Activated CD8-positive, alpha-beta T cell treated with anti-CD3 and anti-CD28 coated beads, Interleukin-2, amount 10 ng/mL, durations not matched to agents 7 days and 5 days (primary cell): ENCODE measurements at regions not wholly inside any gene's neighbourhood (a gene's known extent, or its start where the extent isn't known, plus 50 kb on each side); places are given as distances from the start of the nearest gene placed in this dataset.
A peak's percentile ranks its signal among the peaks of the same experiment; 100 is the strongest.

Source experiments
- ATAC-seq: fragments of 150-1000 bp; cut with Tn5 transposase; one replicate; pipeline ENCODE4 v1.10.0; 2021; ENCODE audit warnings: moderate library complexity
- CTCF ChIA-PET: fragments of 350-600 bp; sonication (Branson Sonifier 250); formaldehyde crosslinking; loops from one replicate; lab custom pipeline; 2021; ENCODE audit warnings: antibody characterized with exemption; lab: Charles Lee
- POLR2A ChIA-PET: fragments of 350-600 bp; sonication (Branson Sonifier 250); formaldehyde crosslinking; loops from one replicate; lab custom pipeline; 2021; ENCODE audit warnings: antibody characterized with exemption; lab: Charles Lee
- DNase-seq: peaks from one replicate; pipeline ENCODE4 v3.0.0-alpha.2; 2020
- H3K27ac Mint-ChIP-seq: one replicate; pipeline ENCODE4 v1.8.0; 2021; ENCODE audit warnings: mild to moderate bottlenecking, mixed read lengths
- H3K27me3 Mint-ChIP-seq: one replicate; pipeline ENCODE4 v1.8.0; 2021; ENCODE audit warnings: low read depth, mixed read lengths
- H3K36me3 Mint-ChIP-seq: one replicate; pipeline ENCODE4 v1.8.0; 2021; ENCODE audit warnings: low read depth, mixed read lengths
- H3K4me1 Mint-ChIP-seq: one replicate; pipeline ENCODE4 v1.8.0; 2021; ENCODE audit warnings: low read depth, mixed read lengths
- H3K4me3 Mint-ChIP-seq: one replicate; pipeline ENCODE4 v1.8.0; 2021; ENCODE audit warnings: mild to moderate bottlenecking, mixed read lengths
- H3K9me3 Mint-ChIP-seq: one replicate; pipeline ENCODE4 v1.8.0; 2022; ENCODE audit warnings: mixed read lengths; ENCODE audit not compliant: insufficient read depth

DNA sequence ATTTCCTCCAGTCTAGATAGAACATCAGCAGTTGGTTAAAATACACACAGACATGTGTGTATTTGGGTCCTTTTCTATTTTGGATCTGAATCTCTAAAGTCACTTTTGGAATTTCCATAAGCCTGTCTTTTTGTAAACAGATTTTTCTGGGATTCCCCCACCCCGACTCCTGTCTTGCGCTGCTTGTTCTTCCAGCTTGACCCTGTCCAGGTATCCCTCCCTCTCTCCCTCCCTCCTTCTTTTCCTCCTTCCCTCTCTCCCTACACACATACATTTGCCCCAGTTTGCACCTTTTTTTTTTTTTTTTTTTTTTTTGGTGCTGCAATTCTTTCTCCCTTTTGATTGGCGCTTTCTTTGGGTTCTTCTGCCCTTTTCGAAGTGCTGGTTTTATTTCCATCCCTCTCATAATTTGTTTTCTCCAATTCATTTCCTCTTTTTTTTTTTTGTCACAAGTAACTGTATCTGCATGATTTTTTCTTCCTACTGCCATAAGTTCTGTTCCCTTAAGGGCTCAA, 114.8 kb upstream of the SERTAD2 start:
- Mint-ChIP-seq H3K36me3 (no peaks in the 10 kb centered on the region), H3K4me3 (peak overlapping the region; percentile 81), H3K4me1 (peaks cover 30% of the 10 kb centered on the region), H3K9me3 (no peaks in the 10 kb centered on the region), H3K27me3 (peaks cover 4% of the 10 kb centered on the region), H3K27ac (peak overlapping the region; percentile 75)
- ATAC-seq (no peak), DNase-seq (no peak)
- ChIA-PET CTCF (interaction anchor here (1.0 to 2.3 kb wide), 9 partner anchors 9 to 122 kb away, joined by 3 to 32 read pairs (median 5); partner anchors contain the start of gene SERTAD2), POLR2A (interaction anchor here (0.9 to 4.2 kb wide), 13 partner anchors 11 to 177 kb away, joined by 3 to 53 read pairs (median 4); partner anchors contain the start of gene SERTAD2)

DNA sequence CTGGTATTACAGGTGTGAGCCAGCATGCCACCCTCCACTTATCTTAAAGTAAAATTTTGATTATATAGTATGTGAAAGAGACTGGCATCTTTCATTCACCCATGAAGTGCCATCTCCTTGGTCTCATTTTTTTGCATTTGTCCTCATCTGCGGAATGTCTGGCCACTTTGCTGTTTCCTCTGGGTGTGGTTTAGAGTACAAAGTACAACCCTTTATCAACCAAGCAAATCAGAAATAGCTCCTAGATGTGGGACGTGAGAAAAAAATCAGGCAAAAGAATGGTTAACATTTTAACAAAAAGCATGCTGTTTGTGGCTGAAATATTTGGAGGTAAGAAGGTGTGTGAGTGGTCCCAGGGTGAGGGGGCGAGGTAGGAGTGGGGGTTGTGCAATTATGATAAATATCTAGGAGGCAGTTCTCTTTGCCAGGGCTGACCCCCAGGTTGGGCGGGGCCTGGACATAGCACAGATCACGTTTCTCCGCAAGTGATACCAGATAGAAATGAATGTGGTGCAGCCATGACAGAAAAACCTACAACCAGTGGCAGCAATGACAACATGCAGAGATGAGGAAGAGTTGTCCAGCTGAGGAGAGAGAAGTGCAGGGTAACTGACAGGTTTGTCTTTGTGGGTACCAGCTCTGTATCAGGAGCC, 115.8 kb upstream of the SERTAD2 start:
- H3K4me3 Mint-ChIP-seq: no peak overlapping the region
- peaks cover 33% of the 10 kb centered on the region for H3K4me1 Mint-ChIP-seq
- no peaks in the 10 kb centered on the region for H3K9me3 Mint-ChIP-seq
- POLR2A ChIA-PET: interaction anchor here (0.6 to 4.2 kb wide), 5 partner anchors 15 to 118 kb away, joined by 3 to 53 read pairs (median 3); no protein-coding TSS in a partner anchor
- DNase-seq: no peak
- peaks cover 4% of the 10 kb centered on the region for H3K27me3 Mint-ChIP-seq
- CTCF ChIA-PET: interaction anchor here (0.7 to 1.2 kb wide), 3 partner anchors 62 to 123 kb away, joined by 3 to 4 read pairs (median 4); partner anchors contain the start of gene SERTAD2
- no peak overlapping the region for H3K27ac Mint-ChIP-seq
- no peak for ATAC-seq
- no peaks in the 10 kb centered on the region for H3K36me3 Mint-ChIP-seq

DNA sequence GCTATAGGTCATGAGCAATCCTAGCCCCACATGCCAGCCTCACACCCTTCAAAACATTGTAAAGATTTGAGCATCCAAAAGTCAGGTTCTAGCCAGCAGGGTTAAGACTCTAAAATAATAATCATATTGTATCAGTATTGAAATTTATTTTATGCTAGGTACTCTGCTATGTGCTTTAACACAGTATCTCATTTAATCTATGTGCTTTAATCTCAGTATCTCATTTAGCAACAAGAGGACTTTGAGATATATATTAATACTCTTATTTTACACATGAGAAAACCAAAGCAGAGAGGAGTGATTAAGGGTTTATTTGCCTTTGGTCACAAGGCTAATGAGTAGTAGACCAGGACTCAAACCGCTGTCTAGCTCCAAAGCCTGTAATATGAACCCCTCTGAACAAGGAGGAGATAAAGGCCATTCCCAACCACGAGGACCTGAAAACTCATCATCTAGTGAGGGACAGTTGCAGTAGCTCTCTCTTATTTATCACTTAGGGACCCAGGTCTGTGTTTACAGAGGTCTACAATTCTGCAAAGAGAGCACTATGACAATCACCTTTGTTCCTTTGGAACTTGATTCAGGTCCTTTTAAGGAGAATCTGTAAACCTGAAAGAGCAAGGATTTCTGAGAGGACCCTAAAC, 116.5 kb upstream of the SERTAD2 start:
- ATAC-seq: no peak
- Mint-ChIP-seq H3K36me3 (no peaks in the 10 kb centered on the region), H3K27ac (no peak overlapping the region), H3K27me3 (peaks cover 4% of the 10 kb centered on the region), H3K4me3 (no peak overlapping the region), H3K9me3 (peaks cover under 1% of the 10 kb centered on the region), H3K4me1 (peaks cover 38% of the 10 kb centered on the region)
- no peak for DNase-seq
- POLR2A ChIA-PET: interaction anchor here (0.6 to 4.2 kb wide), 6 partner anchors 14 to 119 kb away, joined by 3 to 53 read pairs (median 3); no protein-coding TSS in a partner anchor
- CTCF ChIA-PET: interaction anchor here (0.7 to 1.2 kb wide), 3 partner anchors 62 to 124 kb away, joined by 3 to 4 read pairs (median 4); partner anchors contain the start of gene SERTAD2

DNA sequence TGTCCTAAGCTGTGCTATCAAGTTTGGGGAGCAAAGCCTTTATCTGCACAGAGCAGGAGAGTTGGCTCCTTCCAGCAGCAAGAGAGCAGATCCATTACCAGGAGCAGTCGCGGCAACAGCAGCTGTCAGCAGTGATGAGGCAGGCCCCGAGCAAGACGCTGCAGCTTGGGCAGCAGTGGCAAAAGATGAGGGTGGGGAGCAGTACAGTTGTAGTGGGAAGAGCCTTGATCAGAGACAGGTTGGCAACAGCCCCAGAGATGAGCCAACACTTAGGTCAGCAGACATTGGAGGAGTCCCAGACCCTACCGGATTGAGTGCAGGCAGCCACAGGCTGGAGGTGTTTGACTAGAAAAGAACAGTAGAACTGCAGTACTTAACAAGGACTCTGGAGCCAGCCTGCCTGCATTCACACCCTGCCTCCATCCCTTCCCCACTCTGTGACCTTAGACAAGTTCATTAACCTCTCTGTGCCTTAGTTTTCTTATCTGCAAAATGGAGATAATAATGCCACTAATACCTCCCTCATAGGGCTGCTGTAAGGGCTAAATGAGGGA, 117.1 kb upstream of the SERTAD2 start:
- Mint-ChIP-seq H3K27ac (no peak overlapping the region), H3K4me1 (peaks cover 37% of the 10 kb centered on the region), H3K27me3 (peaks cover 4% of the 10 kb centered on the region), H3K4me3 (no peak overlapping the region), H3K9me3 (peaks cover 3% of the 10 kb centered on the region), H3K36me3 (no peaks in the 10 kb centered on the region)
- CTCF ChIA-PET: interaction anchor here (1.2 to 1.5 kb wide), 3 partner anchors 49 to 125 kb away, joined by 4 to 5 read pairs (median 4); no protein-coding TSS in a partner anchor
- POLR2A ChIA-PET: interaction anchor here (0.7 to 4.2 kb wide), 4 partner anchors 20 to 106 kb away, joined by 3 to 53 read pairs (median 3); no protein-coding TSS in a partner anchor
- DNase-seq (no peak), ATAC-seq (no peak)

DNA sequence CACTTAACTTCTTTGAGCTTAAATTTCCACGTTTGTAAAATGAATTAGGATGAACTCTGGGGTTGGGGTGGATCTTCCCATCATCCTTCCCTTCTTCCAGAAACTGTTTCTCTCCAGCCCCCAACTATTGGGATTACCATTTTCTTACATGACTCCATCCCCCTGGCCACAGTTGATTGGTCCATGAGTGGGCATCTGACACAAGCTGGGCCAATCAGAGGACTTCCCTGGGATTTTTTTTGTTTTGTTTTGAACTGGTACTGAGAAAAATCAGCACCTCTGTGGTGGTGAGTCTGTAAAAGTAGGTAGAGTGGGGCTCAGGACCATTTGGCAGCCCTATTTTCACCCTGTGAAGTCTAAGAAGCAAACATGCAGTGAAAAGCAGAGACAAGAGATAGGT, 118.0 kb upstream of the SERTAD2 start:
- peaks cover 4% of the 10 kb centered on the region for H3K27me3 Mint-ChIP-seq
- no peak for DNase-seq
- H3K27ac Mint-ChIP-seq: no peak overlapping the region
- POLR2A ChIA-PET: interaction anchor here (1.0 to 1.2 kb wide), 2 partner anchors 21 to 107 kb away, joined by 3 read pairs; no protein-coding TSS in a partner anchor
- no peak for ATAC-seq
- CTCF ChIA-PET: interaction anchor here (0.7 to 2.7 kb wide), 4 partner anchors 43 to 126 kb away, joined by 3 to 12 read pairs (median 4); no protein-coding TSS in a partner anchor
- H3K4me1 Mint-ChIP-seq: peaks cover 29% of the 10 kb centered on the region
- no peaks in the 10 kb centered on the region for H3K36me3 Mint-ChIP-seq
- H3K9me3 Mint-ChIP-seq: peaks cover 7% of the 10 kb centered on the region
- H3K4me3 Mint-ChIP-seq: no peak overlapping the region

DNA sequence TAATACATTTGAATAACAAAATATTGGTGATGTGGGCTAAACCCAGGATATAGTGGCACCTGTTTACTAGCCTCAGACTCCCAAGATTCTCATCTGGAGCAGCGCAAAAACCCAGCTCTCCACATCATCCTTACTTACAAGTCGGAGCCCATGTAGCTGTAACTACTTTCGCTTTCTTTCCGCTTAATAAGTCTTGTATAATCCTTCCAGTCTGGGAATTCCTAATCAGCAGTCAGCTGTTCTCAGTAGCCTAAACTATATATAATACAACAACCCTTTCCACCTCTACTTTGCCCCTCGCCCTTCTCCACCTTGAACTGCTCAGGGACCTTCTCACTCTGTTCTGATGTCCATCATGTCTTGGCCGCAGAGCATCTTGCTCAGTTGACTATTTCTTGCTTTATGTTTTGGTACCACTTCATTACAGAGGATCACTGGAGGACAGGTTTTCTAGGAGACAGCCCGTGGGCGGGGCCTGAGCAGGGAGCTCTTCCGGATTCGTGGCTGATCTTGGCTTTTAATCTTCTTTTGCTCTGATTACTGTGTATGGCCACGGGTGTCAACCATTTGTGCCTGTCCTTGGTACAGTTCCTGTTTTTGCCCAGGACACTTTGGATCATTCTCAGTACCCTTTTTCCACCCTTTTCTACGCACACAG, 119.9 kb upstream of the SERTAD2 start:
- no peak for DNase-seq
- ChIA-PET CTCF (interaction anchor here (0.6 to 2.7 kb wide), 6 partner anchors 9 to 127 kb away, joined by 3 to 12 read pairs (median 3); no protein-coding TSS in a partner anchor), POLR2A (no interaction called here)
- Mint-ChIP-seq H3K4me3 (no peak overlapping the region), H3K9me3 (peaks cover 7% of the 10 kb centered on the region), H3K27me3 (peaks cover 4% of the 10 kb centered on the region), H3K36me3 (no peaks in the 10 kb centered on the region), H3K4me1 (peaks cover 22% of the 10 kb centered on the region), H3K27ac (no peak overlapping the region)
- no peak for ATAC-seq

DNA sequence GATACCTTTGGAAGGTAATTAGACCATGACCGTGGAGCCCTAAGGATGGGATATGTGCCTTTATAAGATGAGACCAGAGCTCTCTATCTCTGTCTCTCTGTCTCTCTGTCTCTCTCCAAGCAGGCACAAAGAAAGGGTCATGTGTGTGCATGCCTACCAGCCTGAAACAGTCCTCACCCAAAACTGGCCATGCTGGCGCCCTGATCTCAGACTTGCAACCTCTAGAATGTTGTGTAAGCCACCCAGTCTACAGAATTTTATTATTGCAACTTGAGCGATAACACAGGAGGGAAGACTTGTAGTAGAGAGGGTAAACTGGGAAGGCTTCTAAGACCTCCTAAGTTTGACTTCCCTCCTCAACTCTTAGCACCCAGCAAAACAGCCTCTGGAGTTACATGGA, 124.1 kb upstream of the SERTAD2 start:
- peaks cover 7% of the 10 kb centered on the region for H3K9me3 Mint-ChIP-seq
- ChIA-PET POLR2A (no interaction called here), CTCF (interaction anchor here (1.7 kb wide), 1 partner anchor 10 kb away, joined by 5 read pairs; no protein-coding TSS in a partner anchor)

DNA sequence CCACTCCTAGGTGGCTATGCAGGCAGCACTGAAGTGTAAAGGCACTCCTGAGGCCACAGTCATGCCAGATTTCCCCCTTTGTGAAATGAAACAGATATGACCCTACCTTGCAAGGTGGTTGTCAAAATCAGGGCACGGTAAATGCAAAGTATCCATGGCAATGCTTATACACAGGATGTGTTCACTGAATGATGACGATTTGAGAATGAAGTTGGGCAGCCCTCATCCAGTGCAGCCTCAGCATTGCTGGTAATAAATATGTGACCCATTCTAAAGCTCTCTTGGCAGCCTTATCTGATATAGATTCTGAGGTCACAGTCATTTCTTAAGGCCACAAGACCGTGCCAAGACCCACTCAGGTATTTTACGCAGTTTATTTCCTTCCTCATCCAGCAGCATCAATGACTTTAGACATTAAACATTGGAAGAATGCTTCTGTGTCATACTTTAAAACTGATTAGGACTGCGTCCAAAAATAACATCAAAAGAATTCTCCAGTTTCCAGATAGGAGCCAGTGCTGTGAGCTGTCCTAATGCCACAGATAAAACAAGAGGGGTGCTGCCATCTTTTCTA, 125.5 kb upstream of the SERTAD2 start:
- Mint-ChIP-seq H3K4me3 (no peak overlapping the region), H3K27me3 (peaks cover 3% of the 10 kb centered on the region), H3K4me1 (peaks cover 8% of the 10 kb centered on the region), H3K36me3 (no peaks in the 10 kb centered on the region), H3K27ac (no peak overlapping the region), H3K9me3 (peaks cover 7% of the 10 kb centered on the region)
- no peak for ATAC-seq
- ChIA-PET CTCF (interaction anchor here (1.0 to 1.7 kb wide), 2 partner anchors 12 to 53 kb away, joined by 4 to 5 read pairs; no protein-coding TSS in a partner anchor), POLR2A (interaction anchor here (1.2 kb wide), 1 partner anchor 12 kb away, joined by 4 read pairs; no protein-coding TSS in a partner anchor)
- no peak for DNase-seq

More for the DNA sequence above, 124.1 kb upstream of the SERTAD2 start:
- no peak overlapping the region for H3K27ac Mint-ChIP-seq
- no peak for ATAC-seq
- no peaks in the 10 kb centered on the region for H3K36me3 Mint-ChIP-seq
- no peak overlapping the region for H3K4me3 Mint-ChIP-seq
- H3K4me1 Mint-ChIP-seq: peaks cover 10% of the 10 kb centered on the region
- DNase-seq: no peak
- peaks cover 3% of the 10 kb centered on the region for H3K27me3 Mint-ChIP-seq

DNA sequence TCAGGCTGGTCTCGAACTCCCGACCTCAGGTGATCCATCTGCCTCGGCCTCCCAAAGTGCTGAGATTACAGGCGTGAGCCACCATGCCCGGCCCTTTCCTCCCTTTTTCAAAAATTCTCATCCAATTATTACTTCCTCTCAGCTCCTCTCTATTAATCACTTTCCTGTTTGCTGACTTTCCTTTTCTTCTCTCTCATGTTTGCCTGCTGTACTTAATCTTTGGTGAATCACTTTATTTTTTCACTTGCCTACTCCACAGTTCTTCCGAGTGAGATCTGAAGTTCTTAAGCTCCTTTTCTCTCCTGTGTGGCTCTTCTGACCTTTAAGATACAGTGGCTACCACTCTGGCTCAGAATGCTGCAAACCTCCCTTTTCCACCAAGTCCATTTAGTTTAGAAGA, 126.3 kb upstream of the SERTAD2 start:
- ChIA-PET POLR2A (interaction anchor here (1.2 kb wide), 1 partner anchor 12 kb away, joined by 4 read pairs; no protein-coding TSS in a partner anchor), CTCF (interaction anchor here (0.8 to 2.1 kb wide), 5 partner anchors 12 to 53 kb away, joined by 3 to 7 read pairs (median 5); no protein-coding TSS in a partner anchor)
- Mint-ChIP-seq H3K4me3 (no peak overlapping the region), H3K9me3 (peaks cover 7% of the 10 kb centered on the region), H3K27ac (no peak overlapping the region), H3K4me1 (peaks cover 4% of the 10 kb centered on the region), H3K27me3 (peaks cover 3% of the 10 kb centered on the region), H3K36me3 (no peaks in the 10 kb centered on the region)
- DNase-seq (no peak), ATAC-seq (no peak)

DNA sequence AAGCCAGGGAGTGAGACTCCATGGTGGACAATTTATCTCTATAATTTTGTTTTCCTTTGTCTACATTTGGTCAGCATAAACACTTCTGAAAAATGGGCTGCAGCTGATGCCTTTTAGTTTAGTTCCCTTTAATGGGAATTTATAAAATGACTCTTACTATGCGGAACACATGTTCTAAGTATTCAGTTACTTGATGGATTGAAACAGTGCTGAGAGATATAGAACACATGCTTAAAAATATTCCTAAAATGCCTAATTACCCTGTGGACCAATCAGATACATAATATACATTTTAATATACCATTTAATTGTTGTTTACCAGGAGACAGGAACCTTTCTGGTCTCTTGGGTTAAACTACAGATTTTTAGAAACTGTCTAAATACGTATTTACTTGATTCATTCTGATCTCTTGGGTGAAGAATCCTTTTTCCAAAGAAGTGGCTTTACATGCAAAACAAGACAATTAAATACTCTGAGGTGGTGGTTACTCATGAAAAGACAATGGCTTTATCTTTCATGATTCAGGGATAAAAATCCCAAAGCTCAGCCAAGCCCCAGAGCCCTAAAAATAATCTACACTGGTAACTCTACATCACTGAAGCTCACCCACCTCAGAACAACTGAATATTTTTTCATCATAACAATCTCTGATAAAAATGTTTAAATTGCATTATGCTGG, 128.1 kb upstream of the SERTAD2 start:
- ATAC-seq (no peak), DNase-seq (no peak)
- H3K9me3 Mint-ChIP-seq: no peaks in the 10 kb centered on the region
- no peak overlapping the region for H3K27ac Mint-ChIP-seq
- H3K4me3 Mint-ChIP-seq: no peak overlapping the region
- H3K36me3 Mint-ChIP-seq: no peaks in the 10 kb centered on the region
- H3K27me3 Mint-ChIP-seq: peaks cover 3% of the 10 kb centered on the region
- H3K4me1 Mint-ChIP-seq: no peaks in the 10 kb centered on the region
- ChIA-PET CTCF (interaction anchor here (1.5 to 2.1 kb wide), 3 partner anchors 8 to 49 kb away, joined by 4 to 7 read pairs (median 5); no protein-coding TSS in a partner anchor), POLR2A (interaction anchor here (0.7 kb wide), 1 partner anchor 69 kb away, joined by 3 read pairs; no protein-coding TSS in a partner anchor)
